GM10266 (cell line): ENCODE measurements at regions not wholly inside any gene's neighbourhood (a gene's known extent, or its start where the extent isn't known, plus 50 kb on each side); places are given as distances from the start of the nearest gene placed in this dataset.

Experiments
- DNase-seq: peaks from one replicate; pipeline ENCODE4 v3.0.0; 2012; ENCODE audit errors: extremely low spot score
- CTCF ChIP-seq: IDR thresholded peaks from 2 replicates; pipeline ENCODE4 v1.5.1; 2012; ENCODE audit warnings: mild to moderate bottlenecking, low read depth; ENCODE audit not compliant: control insufficient read depth, insufficient read depth; ENCODE audit errors: missing control alignments

GRCh38 chr1:60890664-60891063, 191.7 kb upstream of the NFIA start:
- DNase-seq = no peak
- TF ChIP-seq CTCF = no peak

GRCh38 chr1:60889709-60890108, 192.7 kb upstream of the NFIA start:
- DNase-seq = no peak
- no peak for TF ChIP-seq CTCF

GRCh38 chr1:60888126-60888525, 194.2 kb upstream of the NFIA start:
- DNase-seq = no peak
- no peak for TF ChIP-seq CTCF

GRCh38 chr1:60886793-60887331, 195.5 kb upstream of the NFIA start:
- DNase-seq = no peak
- no peak for TF ChIP-seq CTCF

GRCh38 chr1:60886090-60886489, 196.3 kb upstream of the NFIA start:
- no peak for DNase-seq
- TF ChIP-seq CTCF = no peak

GRCh38 chr1:60880202-60880601, 202.2 kb upstream of the NFIA start:
- no peak for DNase-seq
- TF ChIP-seq CTCF = no peak

GRCh38 chr1:60878323-60878722, 204.0 kb upstream of the NFIA start:
- no peak for DNase-seq
- TF ChIP-seq CTCF = no peak
